SK-N-MC (cell line): ENCODE measurements at regions not wholly inside any gene's neighbourhood (a gene's known extent, or its start where the extent isn't known, plus 50 kb on each side); places are given as distances from the start of the nearest gene placed in this dataset.

Experiments
- DNase-seq: peaks from one replicate; pipeline ENCODE4 v3.0.0-alpha.2; 2011; ENCODE audit warnings: low read depth, low spot score
- H3K27ac ChIP-seq: fragments of 200-600 bp; sonication (generic); 2 replicates; pipeline ENCODE4 v1.5.1; 2016; ENCODE audit warnings: mixed run types
- H3K36me3 ChIP-seq: fragments of 200-600 bp; sonication (generic); 2 replicates; pipeline ENCODE4 v1.6.1; 2017; ENCODE audit warnings: antibody characterized with exemption, low read length, mixed read lengths; ENCODE audit not compliant: insufficient read depth
- H3K4me3 ChIP-seq: fragments of 200-600 bp; sonication (generic); 2 replicates; pipeline ENCODE4 v1.5.1; 2016
- H3K9ac ChIP-seq: fragments of 200-600 bp; sonication (generic); 2 replicates; pipeline ENCODE4 v1.8.0; 2017; ENCODE audit warnings: mixed run types, mixed read lengths; ENCODE audit not compliant: insufficient read length
- H3K9me3 ChIP-seq: fragments of 200-600 bp; sonication (generic); 2 replicates; pipeline ENCODE4 v1.6.1; 2017; ENCODE audit warnings: low read depth, mild to moderate bottlenecking, antibody characterized with exemption, low read length, moderate library complexity, mixed read lengths
- EZH2 ChIP-seq: fragments of 200-600 bp; sonication (generic); IDR thresholded peaks from one replicate; pipeline ENCODE4 v1.6.1; 2017; ENCODE audit warnings: antibody characterized with exemption
- FOXP2 ChIP-seq: optimal IDR thresholded peaks from 2 replicates; pipeline ENCODE3; 2011; ENCODE audit warnings: mild to moderate bottlenecking, moderate library complexity; ENCODE audit not compliant: insufficient read depth; ENCODE audit errors: extremely low read length, control extremely low read depth
- POLR2AphosphoS5 ChIP-seq: IDR thresholded peaks from 2 replicates; pipeline ENCODE4 v1.6.1; 2012; ENCODE audit warnings: mild to moderate bottlenecking, low read depth, low read length, borderline replicate concordance

GRCh38 chr6:143585716-143586115 lies 74.2 kb upstream of the FUCA2 start:
- H3K36me3 ChIP-seq, result no peaks in the 10 kb centered on the region
- H3K9me3 ChIP-seq, result no peaks in the 10 kb centered on the region
- H3K4me3 ChIP-seq, result no peak overlapping the region
- no peak for DNase-seq
- no peak overlapping the region for H3K27ac ChIP-seq
- TF ChIP-seq FOXP2 (no peak), POLR2AphosphoS5 (no peak), EZH2 (no peak)
- H3K9ac ChIP-seq, result no peak overlapping the region

- DNase-seq, result no peak
- no peak overlapping the region for H3K9ac ChIP-seq
- no peak overlapping the region for H3K4me3 ChIP-seq
- no peaks in the 10 kb centered on the region for H3K36me3 ChIP-seq
- no peaks in the 10 kb centered on the region for H3K9me3 ChIP-seq
- no peak overlapping the region for H3K27ac ChIP-seq
- no peak for TF ChIP-seq POLR2AphosphoS5
- no peak for TF ChIP-seq EZH2
- TF ChIP-seq FOXP2, result no peak
These were observed 73.7 kb upstream of the FUCA2 start for GRCh38 chr6:143585241-143585640.

DNA sequence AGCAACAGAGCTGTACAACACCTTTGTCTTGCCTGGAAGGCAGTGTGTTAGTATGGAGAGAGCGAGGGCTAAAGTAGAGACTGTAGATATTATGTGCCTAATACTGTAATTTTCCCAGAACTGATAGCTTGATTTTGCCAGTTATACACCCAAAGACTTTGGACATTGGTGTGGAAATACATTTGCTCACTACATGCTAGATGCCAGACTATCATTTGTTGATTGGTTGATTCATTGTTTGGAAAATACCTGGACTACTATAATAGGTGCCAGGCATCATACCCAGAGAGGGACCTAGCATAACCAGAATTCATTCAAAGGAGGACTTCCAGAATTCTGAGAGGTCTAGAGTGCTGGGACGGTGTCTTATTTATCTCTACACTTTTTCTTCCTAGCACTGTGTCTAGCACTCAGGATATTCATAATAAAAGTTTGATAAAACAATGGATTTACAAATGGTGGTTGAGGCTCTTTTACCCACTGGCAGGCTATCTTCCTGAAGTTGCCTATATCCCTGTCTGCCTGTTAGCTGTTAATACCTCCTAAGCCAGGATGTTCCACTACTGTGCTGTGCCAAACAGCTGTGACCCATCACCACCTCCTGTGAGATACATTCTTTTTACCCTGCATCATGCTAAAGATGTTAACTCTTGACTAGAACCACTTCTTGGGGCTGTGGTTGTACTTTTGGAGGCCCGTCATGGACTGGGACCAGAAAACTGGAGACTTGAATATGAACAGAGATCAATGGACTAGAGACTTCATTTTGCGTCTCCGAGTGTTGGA lies 72.2 kb upstream of the FUCA2 start:
- Histone ChIP-seq H3K27ac (no peak overlapping the region), H3K9ac (no peak overlapping the region), H3K9me3 (no peaks in the 10 kb centered on the region), H3K4me3 (no peak overlapping the region), H3K36me3 (no peaks in the 10 kb centered on the region)
- TF ChIP-seq FOXP2 (no peak), EZH2 (no peak), POLR2AphosphoS5 (no peak)
- DNase-seq, result no peak

DNA sequence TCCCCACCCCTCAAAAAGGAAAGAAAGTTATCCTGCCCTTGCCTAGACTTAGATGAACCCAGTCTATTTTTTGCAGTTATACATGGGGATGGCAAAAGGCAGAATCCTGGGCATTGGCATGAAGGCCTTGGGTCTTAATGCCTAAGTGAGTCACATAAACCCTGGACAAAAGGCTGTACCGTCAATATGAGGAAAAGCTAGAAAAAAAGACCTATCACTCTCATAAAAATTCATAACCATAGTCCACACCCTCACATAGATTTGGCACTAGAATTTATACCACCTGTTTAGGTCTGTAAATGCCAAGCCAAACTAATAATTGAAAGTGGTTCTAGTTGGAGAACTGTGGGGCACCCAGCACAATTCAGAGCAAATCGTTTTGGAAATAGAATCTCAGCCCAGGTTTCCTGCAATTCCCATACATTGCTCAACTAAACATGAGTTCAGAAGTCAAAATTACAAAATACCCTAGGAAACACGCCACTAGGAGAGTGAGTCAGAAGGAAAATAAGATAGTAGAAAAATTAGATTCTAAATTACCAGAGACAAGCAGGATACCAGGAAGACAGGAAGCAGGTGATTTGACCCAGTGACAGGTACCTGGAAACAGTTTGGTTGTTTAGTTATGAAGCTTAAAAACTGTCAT lies 70.4 kb upstream of the FUCA2 start:
- DNase-seq, result no peak
- Histone ChIP-seq H3K4me3 (no peak overlapping the region), H3K27ac (no peak overlapping the region), H3K36me3 (no peaks in the 10 kb centered on the region), H3K9me3 (no peaks in the 10 kb centered on the region), H3K9ac (no peak overlapping the region)
- TF ChIP-seq EZH2 (no peak), FOXP2 (no peak), POLR2AphosphoS5 (no peak)

GRCh38 chr6:143579703-143580102 lies 68.2 kb upstream of the FUCA2 start:
- TF ChIP-seq FOXP2 (no peak), EZH2 (no peak), POLR2AphosphoS5 (no peak)
- Histone ChIP-seq H3K36me3 (no peaks in the 10 kb centered on the region), H3K4me3 (no peak overlapping the region), H3K9ac (no peak overlapping the region), H3K9me3 (no peaks in the 10 kb centered on the region), H3K27ac (no peak overlapping the region)
- no peak for DNase-seq

- TF ChIP-seq EZH2, result no peak
- TF ChIP-seq FOXP2, result no peak
- TF ChIP-seq POLR2AphosphoS5, result no peak
- Histone ChIP-seq H3K27ac (no peak overlapping the region), H3K36me3 (no peaks in the 10 kb centered on the region), H3K9ac (no peak overlapping the region), H3K9me3 (no peaks in the 10 kb centered on the region), H3K4me3 (no peak overlapping the region)
- DNase-seq, result no peak
These were observed 66.5 kb upstream of the FUCA2 start for GRCh38 chr6:143578054-143578453.

DNA sequence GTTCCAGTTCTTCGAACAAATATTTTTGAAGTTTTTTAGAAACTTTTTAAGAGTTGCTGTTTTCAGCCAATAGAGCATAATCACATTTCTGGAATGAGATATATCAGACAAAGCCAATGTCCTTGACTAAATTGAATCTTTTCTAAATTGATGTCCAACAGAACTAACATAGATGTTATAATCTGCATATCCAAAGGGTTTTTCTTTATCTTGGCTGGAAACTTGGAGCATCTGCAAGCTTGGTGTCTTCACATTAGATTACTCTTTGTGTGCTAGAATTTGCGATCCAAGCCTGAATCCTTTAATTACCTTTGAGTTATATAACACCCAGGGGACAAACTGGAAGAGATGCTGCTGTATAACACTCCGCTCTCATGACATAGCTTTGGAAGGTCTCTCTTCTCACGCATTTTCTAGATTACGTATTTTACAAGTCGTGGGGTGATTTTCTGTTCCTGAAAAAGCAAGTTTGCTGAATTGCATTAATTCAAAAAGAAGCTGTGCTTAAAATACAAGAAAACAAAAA lies 64.4 kb upstream of the FUCA2 start:
- DNase-seq, result no peak
- H3K4me3 ChIP-seq, result no peak overlapping the region

DNA sequence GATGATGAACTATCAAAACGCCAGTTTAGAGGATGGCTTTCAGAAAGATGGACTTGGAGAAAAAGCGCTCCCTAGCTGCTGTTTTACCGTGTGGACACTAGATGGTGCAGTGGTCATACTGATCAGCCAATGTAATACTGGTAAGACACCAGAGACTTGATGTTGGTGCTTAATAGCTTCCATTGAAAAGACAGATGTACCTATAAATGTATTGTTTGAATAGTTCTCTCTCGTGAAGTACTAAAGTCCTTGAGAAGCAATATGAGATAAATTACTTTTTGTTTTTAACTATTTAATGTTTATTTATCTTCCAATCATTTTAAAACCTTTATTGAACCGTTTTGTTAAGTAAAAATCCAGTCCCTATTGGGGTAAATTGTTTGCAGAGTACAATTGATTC lies 63.9 kb upstream of the FUCA2 start:
- no peak overlapping the region for H3K9ac ChIP-seq
- no peak for TF ChIP-seq FOXP2
- TF ChIP-seq EZH2, result no peak
- no peak for TF ChIP-seq POLR2AphosphoS5
- H3K4me3 ChIP-seq, result no peak overlapping the region
- no peaks in the 10 kb centered on the region for H3K36me3 ChIP-seq
- DNase-seq, result peak; percentile 52
- H3K9me3 ChIP-seq, result no peaks in the 10 kb centered on the region
- H3K27ac ChIP-seq, result no peak overlapping the region

More for the DNA sequence above, 64.4 kb upstream of the FUCA2 start:
- no peaks in the 10 kb centered on the region for H3K36me3 ChIP-seq
- H3K27ac ChIP-seq, result no peak overlapping the region
- H3K9ac ChIP-seq, result no peak overlapping the region
- no peaks in the 10 kb centered on the region for H3K9me3 ChIP-seq
- TF ChIP-seq POLR2AphosphoS5, result no peak
- TF ChIP-seq EZH2, result no peak
- no peak for TF ChIP-seq FOXP2

DNA sequence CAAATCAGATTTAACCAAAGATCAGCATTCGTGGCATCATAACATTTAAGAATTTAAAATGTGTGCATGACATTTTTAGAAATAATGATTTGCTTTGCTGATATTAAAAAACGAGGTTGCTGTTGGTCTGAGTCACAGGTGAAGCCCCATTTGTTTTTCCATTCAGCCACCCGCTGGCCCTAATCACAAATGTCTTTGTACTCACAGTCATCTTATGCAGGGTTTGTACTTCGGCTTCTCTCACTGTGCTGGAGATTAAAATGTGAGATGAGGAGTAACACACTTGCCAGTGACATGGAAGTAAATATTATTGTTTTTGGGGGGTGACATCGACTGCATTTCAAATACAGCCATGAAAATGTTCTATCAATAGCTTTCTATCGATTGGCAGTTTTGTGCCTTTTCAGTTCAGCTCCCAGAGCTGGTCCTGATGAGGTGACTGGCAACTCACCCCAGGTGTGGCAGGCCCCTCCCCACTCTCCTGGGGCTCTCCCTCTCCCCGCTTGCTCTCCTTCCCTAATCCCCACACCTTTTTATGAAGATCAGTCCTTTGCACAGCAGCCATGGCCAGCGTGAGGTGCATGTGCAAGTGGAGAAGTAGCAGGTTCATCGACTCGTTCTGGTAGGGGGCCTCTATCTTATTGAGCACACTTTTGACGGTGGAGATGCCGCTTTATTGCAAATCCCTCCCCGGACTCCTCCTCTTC lies 58.8 kb upstream of the FUCA2 start:
- no peaks in the 10 kb centered on the region for H3K36me3 ChIP-seq
- no peak overlapping the region for H3K4me3 ChIP-seq
- H3K27ac ChIP-seq, result no peak overlapping the region
- H3K9me3 ChIP-seq, result no peaks in the 10 kb centered on the region
- TF ChIP-seq POLR2AphosphoS5, result no peak
- no peak for TF ChIP-seq EZH2
- TF ChIP-seq FOXP2, result no peak
- no peak for DNase-seq
- H3K9ac ChIP-seq, result no peak overlapping the region
